OCI-LY7 (cell line): ENCODE measurements at regions not wholly inside any gene's neighbourhood (a gene's known extent, or its start where the extent isn't known, plus 50 kb on each side); places are given as distances from the start of the nearest gene placed in this dataset.

Source experiments
- BruUV-seq: library from RNA; stranded (reverse); fragments of 400-500 nt; replicated peaks from 2 replicates; lab custom pipeline; 2021; lab: Mats Ljungman, UMichigan
- CTCF ChIA-PET: fragments of 300-600 bp; sonication (Branson Sonifier 250); formaldehyde crosslinking; loops from one replicate; lab custom pipeline; 2022; ENCODE audit warnings: antibody characterized with exemption; ENCODE audit not compliant: unreplicated experiment; lab: Charles Lee
- POLR2A ChIA-PET: fragments of 300-600 bp; sonication (Branson Sonifier 250); formaldehyde crosslinking; loops from one replicate; lab custom pipeline; 2022; ENCODE audit warnings: antibody characterized with exemption; lab: Charles Lee
- DNase-seq: peaks from one replicate; pipeline ENCODE4 v3.0.0-alpha.2; 2015; ENCODE audit warnings: low spot score
- H2AFZ ChIP-seq: fragments of 200-600 bp; sonication (generic), shearing (Covaris generic); 2 replicates; pipeline ENCODE4 v1.6.1; 2014; ENCODE audit warnings: mild to moderate bottlenecking, antibody characterized with exemption, low read length, moderate library complexity
- H3K27ac ChIP-seq: fragments of 200-600 bp; sonication (generic); 2 replicates; pipeline ENCODE4 v1.5.1; 2014; ENCODE audit warnings: mixed run types, low read depth, mild to moderate bottlenecking, moderate library complexity, low read length, inconsistent platforms; ENCODE audit not compliant: poor library complexity, severe bottlenecking
- H3K36me3 ChIP-seq: fragments of 200-600 bp; sonication (generic); 2 replicates; pipeline ENCODE4 v1.6.1; 2014; ENCODE audit warnings: mild to moderate bottlenecking, antibody characterized with exemption, low read length, moderate library complexity, mixed read lengths; ENCODE audit not compliant: insufficient read depth
- H3K4me1 ChIP-seq: fragments of 200-600 bp; sonication (generic); 2 replicates; pipeline ENCODE4 v1.5.1; 2014; ENCODE audit warnings: mild to moderate bottlenecking, low read length; ENCODE audit not compliant: insufficient read depth, poor library complexity, severe bottlenecking
- H3K4me2 ChIP-seq: fragments of 200-600 bp; sonication (generic); 2 replicates; pipeline ENCODE4 v1.6.1; 2014; ENCODE audit warnings: mild to moderate bottlenecking, low read length
- H3K4me3 ChIP-seq: fragments of 200-600 bp; sonication (generic); 2 replicates; pipeline ENCODE4 v1.5.1; 2014; ENCODE audit warnings: mild to moderate bottlenecking, low read depth, low read length; ENCODE audit not compliant: poor library complexity, severe bottlenecking
- H3K79me2 ChIP-seq: fragments of 200-600 bp; sonication (generic); 2 replicates; pipeline ENCODE4 v1.6.1; 2016; ENCODE audit warnings: low read depth, mild to moderate bottlenecking, low read length, moderate library complexity, mixed read lengths; ENCODE audit not compliant: insufficient read depth
- H3K9me2 ChIP-seq: fragments of 200-600 bp; sonication (generic); 2 replicates; pipeline ENCODE4 v1.6.1; 2016; ENCODE audit warnings: mild to moderate bottlenecking, low read length, mixed read lengths; ENCODE audit not compliant: insufficient read depth
- H3K9me3 ChIP-seq: fragments of 200-600 bp; sonication (generic); 2 replicates; pipeline ENCODE4 v1.6.1; 2014; ENCODE audit warnings: mild to moderate bottlenecking, mixed run types, low read length, mixed read lengths
- H4K20me1 ChIP-seq: fragments of 200-600 bp; sonication (generic); 2 replicates; pipeline ENCODE4 v1.6.1; 2014; ENCODE audit warnings: mild to moderate bottlenecking, antibody characterized with exemption, low read length, moderate library complexity, mixed read lengths; ENCODE audit not compliant: insufficient read depth
- CTCF ChIP-seq: fragments of 200-600 bp; sonication (generic); conservative IDR thresholded peaks from 2 replicates; pipeline ENCODE4 v1.5.1; 2014; ENCODE audit warnings: mild to moderate bottlenecking, antibody characterized with exemption, low read length, moderate library complexity, mixed read lengths
- EZH2phosphoT487 ChIP-seq: fragments of 200-600 bp; sonication (generic); IDR thresholded peaks from 2 replicates; pipeline ENCODE4 v1.6.1; 2018; ENCODE audit warnings: low read depth, borderline replicate concordance, mild to moderate bottlenecking, mixed run types, antibody characterized with exemption, low read length, moderate library complexity, mixed read lengths
- intact Hi-C: fragments of 100-400 bp; cut with micrococcal nuclease; formaldehyde crosslinking; loops from one replicate; pipeline ENCODE4 v1.10.0; 2022; ENCODE audit not compliant: unreplicated experiment

DNA sequence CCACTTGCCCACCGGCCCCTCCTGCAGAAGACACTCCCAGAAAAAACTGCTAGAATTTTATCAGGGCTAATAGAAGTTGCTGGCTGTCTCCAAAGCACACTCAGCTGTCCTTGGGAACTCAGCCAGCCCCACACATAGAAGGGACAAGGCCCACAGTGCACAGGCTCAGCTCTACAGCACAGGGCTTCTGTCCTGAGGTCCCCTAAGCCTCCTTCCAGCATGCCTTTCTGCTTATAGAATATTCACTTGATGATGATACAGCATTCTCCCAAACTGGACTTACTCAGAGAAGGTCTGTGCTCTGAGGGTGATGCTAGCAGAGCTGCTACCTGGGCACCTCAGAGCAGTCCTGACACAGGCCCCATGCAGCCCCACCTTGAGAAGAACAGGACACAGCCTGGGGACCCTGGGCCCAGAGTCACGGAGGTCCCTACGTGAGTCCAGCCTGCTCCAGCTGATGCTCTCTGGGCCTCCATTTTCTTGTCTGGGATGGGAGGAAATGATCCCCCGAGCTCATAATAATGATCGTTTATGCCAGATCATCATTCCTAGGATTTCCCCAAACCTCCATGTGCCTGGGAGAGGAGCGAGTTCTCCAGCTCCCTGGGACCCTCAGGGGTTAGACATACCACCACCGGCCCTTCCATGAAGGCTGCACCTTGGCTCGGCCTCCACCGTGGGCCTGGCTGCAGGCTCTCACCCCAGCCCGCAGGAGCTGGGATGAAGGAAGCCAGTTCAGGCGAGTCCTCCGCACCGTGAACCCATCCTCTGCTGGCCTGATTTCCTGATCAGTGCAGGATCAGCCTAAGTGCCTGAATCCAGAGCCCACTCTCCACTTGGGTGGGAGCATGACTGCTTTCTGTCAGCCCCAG lies 145.6 kb downstream of the ZNF248 start:
- Histone ChIP-seq H3K79me2 (no peaks in the 10 kb centered on the region), H3K4me1 (no peaks in the 10 kb centered on the region), H3K27ac (no peak overlapping the region), H4K20me1 (no peaks in the 10 kb centered on the region), H2AFZ (no peak overlapping the region), H3K9me2 (no peaks in the 10 kb centered on the region), H3K4me2 (no peak overlapping the region), H3K36me3 (no peaks in the 10 kb centered on the region), H3K4me3 (no peak overlapping the region), H3K9me3 (no peaks in the 10 kb centered on the region)
- intact Hi-C loops, result no loop called here
- TF ChIP-seq EZH2phosphoT487, result no peak
- TF ChIP-seq CTCF, result no peak
- ChIA-PET POLR2A (interaction anchor here (0.6 kb wide), 1 partner anchor 29 kb away, joined by 3 read pairs; no protein-coding TSS in a partner anchor), CTCF (no interaction called here)
- DNase-seq, result no peak
- no TSS peak for BruUV-seq

DNA sequence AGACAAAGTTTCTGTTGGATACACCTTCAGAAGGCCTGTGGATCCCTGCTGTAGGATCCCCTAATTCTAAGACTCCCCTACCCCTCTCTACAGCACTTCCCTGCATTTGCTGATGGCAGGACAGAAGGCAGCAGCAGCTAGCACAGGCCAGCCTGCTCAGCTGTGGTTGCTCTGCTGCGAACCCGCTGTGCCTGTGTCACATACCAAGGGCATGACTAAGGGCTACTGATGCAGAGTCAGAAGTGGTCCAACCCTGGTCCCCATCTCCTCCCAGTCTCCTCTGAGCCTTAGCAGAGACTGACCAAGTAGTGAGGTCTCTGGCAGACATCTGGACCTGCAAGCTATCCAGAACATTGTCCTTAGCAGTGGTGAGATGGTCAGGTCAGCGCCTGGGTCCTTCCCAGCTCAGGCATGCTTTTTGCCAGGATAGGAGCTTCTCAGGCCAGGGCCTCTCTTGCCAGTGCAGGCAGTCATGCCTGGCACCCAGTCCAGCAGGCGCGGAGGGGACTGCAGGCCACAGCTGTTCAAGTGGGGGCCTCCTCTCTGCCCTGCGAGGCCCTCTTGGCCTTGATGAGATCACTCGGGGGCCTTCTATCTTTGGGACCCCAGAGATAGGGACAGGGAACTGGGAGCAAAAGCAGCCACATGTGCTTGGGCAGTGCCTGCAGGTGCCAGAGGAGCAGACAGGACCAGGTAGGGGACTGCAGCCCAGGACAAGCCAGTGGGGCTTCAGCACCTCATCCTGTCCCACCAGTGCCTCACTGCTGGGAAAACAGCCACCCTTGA lies 146.4 kb downstream of the ZNF248 start:
- intact Hi-C loops, result no loop called here
- no peak overlapping the region for H2AFZ ChIP-seq
- no peaks in the 10 kb centered on the region for H3K9me2 ChIP-seq
- ChIA-PET CTCF (no interaction called here), POLR2A (no interaction called here)
- no peak overlapping the region for H3K4me3 ChIP-seq
- H3K79me2 ChIP-seq, result no peaks in the 10 kb centered on the region
- H3K9me3 ChIP-seq, result no peaks in the 10 kb centered on the region
- BruUV-seq, result no TSS peak
- no peak overlapping the region for H3K27ac ChIP-seq
- no peak for DNase-seq
- H3K36me3 ChIP-seq, result no peaks in the 10 kb centered on the region
- no peaks in the 10 kb centered on the region for H3K4me1 ChIP-seq
- H4K20me1 ChIP-seq, result no peaks in the 10 kb centered on the region
- TF ChIP-seq CTCF, result no peak
- TF ChIP-seq EZH2phosphoT487, result no peak
- no peak overlapping the region for H3K4me2 ChIP-seq
